ENCODE measurements at regions not wholly inside any gene's neighbourhood (a gene's known extent, or its start where the extent isn't known, plus 50 kb on each side); places are given as distances from the start of the nearest gene placed in this dataset.
"Not testable (repeated sequence)": the region's sequence is repeated elsewhere in the genome, so short reads cannot be mapped to it uniquely, and the experiment has no call there.

GRCh38 chr12:90497923-90498545 is 456.9 kb downstream of the CCER1 start:
- no peak for DNase-seq

GRCh38 chr12:90490355-90490754 is 464.6 kb downstream of the CCER1 start:
- DNase-seq = no peak

GRCh38 chr12:90489141-90489540 is 465.8 kb downstream of the CCER1 start:
- DNase-seq = no peak

- DNase-seq = no peak
Observed at GRCh38 chr12:90485560-90485959, 469.4 kb downstream of the CCER1 start.

GRCh38 chr12:90484094-90484493 is 470.9 kb downstream of the CCER1 start:
- no peak for DNase-seq

GRCh38 chr12:90481748-90482147 is 473.2 kb downstream of the CCER1 start:
- no peak for DNase-seq

GRCh38 chr12:90479237-90479636 is 475.7 kb downstream of the CCER1 start:
- DNase-seq = no peak

GRCh38 chr12:90473831-90474230 is 481.1 kb downstream of the CCER1 start:
- no peak for DNase-seq

- no peak for DNase-seq
Observed at GRCh38 chr12:90460681-90461080, 494.3 kb downstream of the CCER1 start.

GRCh38 chr12:90456248-90456647 is 498.7 kb downstream of the CCER1 start:
- DNase-seq = no peak

- no peak for DNase-seq
Observed at GRCh38 chr12:90455756-90456155, 499.2 kb downstream of the CCER1 start.

GRCh38 chr12:90449611-90450010 is 505.4 kb downstream of the CCER1 start:
- DNase-seq = no peak

- not testable (repeated sequence) for DNase-seq
Observed at GRCh38 chr12:90443466-90443865, 511.5 kb downstream of the CCER1 start.

- no peak for DNase-seq
Observed at GRCh38 chr12:90441431-90441830, 513.5 kb downstream of the CCER1 start.

GRCh38 chr12:90428881-90429280 is 526.1 kb downstream of the CCER1 start:
- no peak for DNase-seq

GRCh38 chr12:90428465-90428864 is 526.5 kb downstream of the CCER1 start:
- DNase-seq = no peak

GRCh38 chr12:90423965-90424364 is 531.0 kb downstream of the CCER1 start:
- no peak for DNase-seq

- no peak for DNase-seq
Observed at GRCh38 chr12:90410962-90411361, 544.0 kb downstream of the CCER1 start.

- no peak for DNase-seq
Observed at GRCh38 chr12:90407841-90408240, 547.1 kb downstream of the CCER1 start.

- no peak for DNase-seq
Observed at GRCh38 chr12:90404071-90404470, 550.9 kb downstream of the CCER1 start.

GRCh38 chr12:90401185-90401584 is 553.8 kb downstream of the CCER1 start:
- DNase-seq = no peak

GRCh38 chr12:90399357-90399756 is 555.6 kb downstream of the CCER1 start:
- DNase-seq = no peak

- no peak for DNase-seq
Observed at GRCh38 chr12:90398285-90398836, 556.6 kb downstream of the CCER1 start.

GRCh38 chr12:90396556-90396955 is 558.4 kb downstream of the CCER1 start:
- DNase-seq = no peak

GRCh38 chr12:90393652-90394051 is 561.3 kb downstream of the CCER1 start:
- DNase-seq = no peak

All from NCI-H345 (cell line).